Left forelimb (tissue), 1 donor: ENCODE measurements at regions not wholly inside any gene's neighbourhood (a gene's known extent, or its start where the extent isn't known, plus 50 kb on each side); places are given as distances from the start of the nearest gene placed in this dataset.
A peak's percentile ranks its signal among the peaks of the same experiment; 100 is the strongest.

Source experiments
- DNase-seq: peaks from one replicate; pipeline ENCODE4 v3.0.0-alpha.2; 2018; ENCODE audit warnings: low spot score

- no peak for DNase-seq
These were observed 140.2 kb upstream of the PJA1 start for GRCh38 chrX:69305333-69306062.

DNA sequence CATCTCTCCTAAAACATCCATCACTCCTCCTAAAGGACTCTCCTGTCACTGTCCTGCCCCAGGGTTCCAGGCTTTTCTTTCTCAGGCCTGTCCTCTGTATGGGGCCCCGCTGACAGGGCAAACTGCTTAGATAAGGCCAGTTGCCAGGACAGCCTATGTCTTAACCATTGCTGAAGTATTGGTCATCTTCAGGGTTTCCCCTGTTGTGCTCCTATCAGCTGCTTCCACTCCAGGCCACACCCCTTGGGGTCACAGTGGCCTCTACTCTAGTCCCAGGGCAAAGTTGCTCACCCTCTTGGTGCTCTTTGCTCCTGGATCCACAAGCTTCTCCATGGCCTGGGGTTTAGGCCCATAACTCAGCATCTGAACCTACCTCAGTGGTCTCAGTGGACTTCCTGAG, 138.0 kb upstream of the PJA1 start:
- no peak for DNase-seq

DNA sequence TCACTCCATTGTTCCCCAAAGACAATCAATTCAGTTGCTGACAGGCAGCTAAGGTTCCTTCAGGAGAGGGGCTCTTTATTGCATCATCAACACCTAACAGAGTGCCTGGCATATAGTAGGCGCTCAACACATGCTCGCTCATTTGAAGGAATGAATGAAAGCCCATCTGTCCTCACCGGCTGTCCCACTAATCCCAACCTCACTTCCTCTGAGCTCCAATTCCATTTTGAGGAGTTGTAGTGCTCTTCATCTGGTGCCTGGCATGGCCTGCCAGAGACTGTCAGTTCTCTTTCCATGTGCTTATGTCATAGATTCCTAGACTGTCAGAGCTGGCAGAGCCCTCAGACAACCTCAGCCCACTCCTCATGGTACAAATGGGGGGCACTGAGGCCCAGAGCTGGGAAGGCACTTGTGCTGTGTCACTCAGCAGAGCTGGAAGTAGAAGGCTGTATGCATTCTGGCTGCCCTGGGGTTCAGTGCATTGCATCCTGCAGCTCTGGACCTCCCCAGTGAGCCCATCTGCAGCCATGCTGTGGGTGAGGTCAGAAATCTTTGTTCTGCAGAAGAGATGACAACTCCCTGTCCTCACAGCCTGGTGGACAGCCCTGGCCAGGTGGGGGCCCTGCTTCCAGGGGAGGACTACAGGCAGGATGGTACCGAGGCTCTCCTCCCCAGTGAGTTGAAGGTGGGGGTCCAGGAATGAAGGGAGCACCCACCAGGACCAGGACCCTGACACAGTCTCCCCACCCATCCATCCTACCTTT, 134.9 kb upstream of the PJA1 start:
- DNase-seq, result no peak

DNA sequence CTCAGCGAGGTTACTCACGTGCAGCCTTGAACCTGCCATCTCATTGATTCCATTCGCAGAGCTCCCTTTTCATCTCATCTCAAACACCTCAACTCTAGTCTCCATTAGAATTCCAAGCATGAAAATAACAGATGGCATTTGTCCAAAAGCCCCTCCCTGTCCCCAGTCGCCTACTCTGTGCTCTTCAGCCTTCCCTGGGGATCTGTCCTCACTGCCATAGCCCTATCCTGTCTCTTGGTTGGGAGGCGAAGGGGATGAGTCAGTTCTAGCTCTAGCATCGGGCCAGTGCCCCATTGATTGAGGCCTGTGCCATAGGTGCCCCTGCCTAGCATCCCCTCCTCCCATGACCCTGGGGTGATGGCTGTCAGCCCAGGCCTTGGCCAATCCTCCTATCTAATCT, 134.0 kb upstream of the PJA1 start:
- DNase-seq, result no peak

GRCh38 chrX:69298466-69299140, 133.3 kb upstream of the PJA1 start:
- DNase-seq, result no peak

GRCh38 chrX:69297506-69297905, 132.3 kb upstream of the PJA1 start:
- DNase-seq, result no peak

- DNase-seq, result no peak
These were observed 128.7 kb upstream of the PJA1 start for GRCh38 chrX:69293776-69294601.

DNA sequence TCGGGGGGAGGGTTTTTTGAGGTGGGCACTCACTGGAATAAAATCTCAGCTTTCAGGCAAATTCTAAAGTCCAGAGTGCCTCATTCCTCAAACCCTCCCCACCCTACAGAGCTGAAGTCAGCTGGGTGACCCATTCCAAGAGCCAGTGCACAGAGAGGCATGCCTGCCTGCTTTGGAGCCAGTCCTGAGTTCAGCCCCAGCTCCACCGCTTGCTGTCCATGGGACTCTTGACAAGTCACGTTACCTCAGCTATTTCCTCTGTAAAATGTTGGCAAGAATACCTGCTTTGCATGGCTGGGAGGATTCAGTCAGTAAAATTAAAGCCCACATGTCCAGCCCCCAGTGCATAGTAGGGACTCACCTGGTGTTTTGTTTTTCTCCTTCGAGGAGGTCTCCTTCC, 125.9 kb upstream of the PJA1 start:
- no peak for DNase-seq

DNA sequence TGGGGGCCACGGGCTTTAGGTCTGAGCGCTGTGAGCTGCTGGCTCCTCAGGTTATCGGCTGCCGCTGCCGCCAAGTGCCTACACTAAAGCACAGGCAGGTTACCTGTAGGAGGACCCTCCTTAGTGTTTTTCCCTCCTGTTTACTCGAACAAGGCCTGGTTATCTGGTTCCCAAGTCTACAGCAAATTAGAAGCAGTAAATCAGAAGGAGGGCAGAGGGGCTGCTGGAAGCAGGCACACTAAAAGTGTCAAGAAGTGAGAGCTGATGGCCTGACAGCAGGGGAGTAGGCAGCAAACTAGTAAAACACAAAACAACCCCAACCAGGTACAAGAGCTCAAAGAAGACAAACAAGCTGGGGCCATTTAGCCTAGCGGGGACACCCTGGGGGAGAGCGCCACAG, 125.0 kb upstream of the PJA1 start:
- no peak for DNase-seq

DNA sequence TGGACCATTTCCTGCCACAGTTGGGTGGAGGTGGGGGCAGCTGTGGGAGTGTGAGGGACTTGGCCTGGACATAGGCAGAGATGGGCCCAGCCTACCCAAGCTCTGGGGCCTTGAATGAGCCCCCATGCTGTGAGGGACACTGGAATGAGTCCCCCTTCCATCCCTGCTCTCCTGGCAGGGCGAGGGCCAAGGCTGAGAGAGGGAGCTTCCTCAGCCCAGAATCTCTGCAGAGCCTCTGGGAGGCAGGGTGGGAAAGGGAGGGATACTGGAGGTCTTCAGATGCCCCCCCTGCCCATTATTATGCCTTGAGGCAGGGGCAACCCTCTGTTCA, 124.5 kb upstream of the PJA1 start:
- DNase-seq, result no peak

DNA sequence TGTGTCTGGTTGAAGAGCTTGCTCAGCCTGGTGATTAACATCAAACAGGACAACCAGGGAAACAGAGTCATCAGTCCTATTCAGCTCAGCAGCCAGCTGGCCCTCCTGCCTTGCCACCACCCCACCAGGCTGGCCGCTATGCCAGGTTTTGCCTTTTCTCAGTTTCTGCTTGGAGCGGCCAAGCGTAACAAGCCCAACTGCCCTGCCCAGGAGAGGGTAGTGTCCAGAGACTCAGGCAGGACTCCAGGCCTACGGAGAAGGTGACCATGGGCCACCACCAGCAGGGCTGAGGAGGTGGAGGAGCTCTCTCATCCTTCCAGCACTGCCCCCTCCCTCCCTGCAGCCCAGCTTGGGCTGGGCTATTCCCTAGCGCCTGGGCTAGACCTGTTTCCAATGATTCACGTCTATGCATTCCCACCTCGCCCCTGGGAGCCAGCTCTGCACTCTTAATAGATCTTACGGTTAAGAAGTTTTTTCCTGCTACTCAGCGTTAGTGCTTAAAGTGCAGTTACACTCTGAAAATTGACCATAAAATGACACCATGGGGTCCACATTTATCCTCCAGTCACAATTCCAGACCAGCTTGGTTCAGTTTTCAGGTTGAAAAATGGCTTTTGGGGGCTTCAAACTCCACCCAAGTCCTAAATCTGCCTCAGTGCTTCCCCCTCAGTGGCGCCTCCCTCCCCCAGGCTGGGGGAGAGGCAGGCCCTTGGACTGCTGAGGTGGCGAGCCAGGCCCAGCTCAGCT, 124.0 kb upstream of the PJA1 start:
- no peak for DNase-seq

DNA sequence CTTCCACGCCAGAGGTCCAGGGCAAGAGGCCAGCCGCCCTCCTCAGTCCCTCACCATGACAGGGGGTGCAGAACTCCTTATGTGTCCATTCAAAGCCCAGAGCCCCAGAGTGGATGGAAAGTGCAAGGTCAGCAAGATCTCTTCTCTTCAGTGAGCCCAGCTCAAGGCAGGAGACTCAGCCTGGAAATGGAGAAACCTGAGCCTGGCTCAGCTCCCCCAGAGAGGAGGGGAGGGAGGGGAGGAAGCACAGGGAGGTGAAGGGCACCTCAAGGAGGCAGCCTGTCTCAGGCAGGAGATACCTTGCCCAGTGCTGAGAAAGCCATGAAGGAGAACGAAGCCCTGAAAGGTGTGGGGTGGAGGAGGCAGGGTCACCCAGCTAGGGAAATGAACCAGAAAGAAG, 121.8 kb upstream of the PJA1 start:
- no peak for DNase-seq

GRCh38 chrX:69286565-69286906, 121.3 kb upstream of the PJA1 start:
- DNase-seq, result no peak

DNA sequence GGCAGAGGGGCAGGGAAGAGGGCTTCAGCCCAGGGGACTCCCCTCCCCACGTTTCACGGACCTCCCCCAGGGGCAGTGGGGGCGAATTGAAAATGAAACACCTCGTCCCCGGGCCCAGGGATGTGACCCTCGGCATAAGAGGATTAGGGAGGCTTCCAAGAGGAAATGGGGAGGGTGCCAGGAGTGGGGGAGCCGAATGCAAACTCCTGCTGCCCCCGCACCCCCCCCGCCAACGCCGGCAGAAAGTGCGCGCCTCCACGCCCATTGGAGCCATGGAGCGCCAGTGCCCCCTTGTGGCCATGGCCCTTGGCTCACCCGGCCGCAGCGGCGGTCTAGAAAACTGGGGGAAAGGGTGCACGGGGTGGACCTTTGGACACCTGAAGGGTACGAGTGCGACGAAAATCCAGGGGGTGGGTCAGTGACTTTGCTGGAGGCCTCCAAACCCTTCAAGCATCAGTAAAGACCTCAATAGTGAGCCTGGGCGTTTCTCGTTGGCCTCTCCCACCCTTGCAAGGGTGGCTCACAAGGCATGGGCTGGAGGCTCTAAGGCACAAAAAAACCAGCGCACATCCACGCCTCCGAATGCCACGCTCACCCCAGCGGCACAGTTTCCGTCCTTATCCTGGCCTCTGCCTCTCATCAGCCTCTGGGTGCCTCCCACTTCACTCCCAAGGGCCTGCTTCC, 120.8 kb upstream of the PJA1 start:
- peak; percentile 78 for DNase-seq

- DNase-seq, result peak; percentile 78
These were observed 120.2 kb upstream of the PJA1 start for GRCh38 chrX:69285401-69285877.

- DNase-seq, result no peak
These were observed 119.2 kb upstream of the PJA1 start for GRCh38 chrX:69284491-69284890.

GRCh38 chrX:69282893-69283690, 117.8 kb upstream of the PJA1 start:
- DNase-seq, result no peak

- no peak for DNase-seq
These were observed 115.7 kb upstream of the PJA1 start for GRCh38 chrX:69280933-69281332.

DNA sequence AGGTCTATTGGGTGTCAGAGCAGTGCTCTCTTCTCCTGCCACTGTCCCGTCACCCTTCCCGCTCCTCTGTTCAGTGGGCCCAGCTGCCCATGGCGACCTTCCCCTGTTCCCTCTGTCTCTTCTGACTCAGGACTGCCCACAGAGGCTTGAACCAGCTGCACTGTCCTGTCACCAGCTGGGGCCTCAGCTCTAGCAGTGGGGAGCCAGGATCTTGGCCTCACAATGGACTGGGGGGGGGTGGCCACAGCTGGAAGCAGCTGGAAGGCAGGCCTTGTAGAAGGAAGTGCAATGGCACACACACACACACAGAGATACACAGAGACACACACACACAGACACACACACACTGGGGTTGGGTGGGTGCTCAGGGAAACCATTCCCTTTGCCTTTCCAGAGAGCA, 114.0 kb upstream of the PJA1 start:
- no peak for DNase-seq

DNA sequence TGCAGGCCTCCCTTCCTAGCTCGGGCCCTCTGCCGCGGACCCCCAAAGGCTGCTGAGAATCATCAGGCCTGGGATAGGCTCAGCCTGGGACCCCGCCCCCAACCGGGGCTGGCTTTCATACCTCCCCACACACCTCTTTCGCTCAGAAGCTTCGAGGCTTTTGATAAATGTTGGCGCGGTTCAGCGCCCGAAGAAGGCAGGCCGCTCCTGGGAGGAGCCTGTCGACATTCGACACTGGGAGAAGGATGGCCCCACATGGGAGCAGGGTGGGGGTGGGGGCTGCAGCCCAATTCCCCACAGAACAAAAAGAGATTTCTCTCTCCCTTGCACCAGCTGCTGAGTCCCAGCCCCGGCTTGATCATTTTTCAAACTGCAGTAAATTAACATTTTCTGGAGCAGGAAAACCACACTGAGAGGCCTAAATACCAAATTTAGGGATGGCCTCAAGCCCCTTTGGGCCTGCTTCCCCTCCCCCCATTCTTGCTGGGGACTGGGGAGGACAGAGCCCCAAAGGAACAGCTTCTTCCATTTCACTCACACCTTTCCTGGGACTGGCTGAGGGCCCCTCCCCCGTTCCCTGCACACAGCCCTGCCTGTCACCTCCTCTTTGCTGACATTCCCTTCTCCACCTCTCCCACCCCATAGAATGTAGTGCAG, 112.9 kb upstream of the PJA1 start:
- no peak for DNase-seq
